Hepatocyte (in vitro differentiated cells): ENCODE measurements at regions not wholly inside any gene's neighbourhood (a gene's known extent, or its start where the extent isn't known, plus 50 kb on each side); places are given as distances from the start of the nearest gene placed in this dataset.

Experiments used
- DNase-seq: peaks from one replicate; pipeline ENCODE4 v3.0.0-alpha.2; 2016; ENCODE audit warnings: low spot score
- H2AFZ ChIP-seq: fragments of 200-600 bp; sonication (generic); 2 replicates; pipeline ENCODE4 v1.6.0; 2016; ENCODE audit warnings: antibody characterized with exemption, mild to moderate bottlenecking
- H3K27ac ChIP-seq: fragments of 200-600 bp; sonication (generic); 2 replicates; pipeline ENCODE4 v1.5.1; 2016; ENCODE audit warnings: mild to moderate bottlenecking
- H3K27me3 ChIP-seq: fragments of 200-600 bp; sonication (generic); 2 replicates; pipeline ENCODE4 v1.6.1; 2016
- H3K36me3 ChIP-seq: fragments of 200-600 bp; sonication (generic); replicated peaks from 2 replicates; pipeline ENCODE4 v1.5.1; 2016; ENCODE audit warnings: low read depth; ENCODE audit not compliant: insufficient read depth
- H3K4me1 ChIP-seq: fragments of 200-600 bp; sonication (generic); 2 replicates; pipeline ENCODE4 v1.5.1; 2016; ENCODE audit warnings: mild to moderate bottlenecking, moderate library complexity; ENCODE audit not compliant: insufficient read depth
- H3K4me2 ChIP-seq: fragments of 200-600 bp; sonication (generic); 2 replicates; pipeline ENCODE4 v1.6.0; 2016
- H3K4me3 ChIP-seq: fragments of 200-600 bp; sonication (generic); 2 replicates; pipeline ENCODE4 v1.5.1; 2016; ENCODE audit warnings: mild to moderate bottlenecking
- H3K79me2 ChIP-seq: fragments of 200-600 bp; sonication (generic); 2 replicates; pipeline ENCODE4 v1.6.0; 2017; ENCODE audit warnings: mild to moderate bottlenecking
- H3K9me2 ChIP-seq: fragments of 200-600 bp; sonication (generic); replicated peaks from 2 replicates; pipeline ENCODE4 v1.6.0; 2017; ENCODE audit warnings: mild to moderate bottlenecking; ENCODE audit not compliant: insufficient read depth
- H3K9me3 ChIP-seq: fragments of 200-600 bp; sonication (generic); 2 replicates; pipeline ENCODE4 v1.5.1; 2016; ENCODE audit warnings: low read depth, mild to moderate bottlenecking
- H4K20me1 ChIP-seq: fragments of 200-600 bp; sonication (generic); 2 replicates; pipeline ENCODE4 v1.6.0; 2016; ENCODE audit warnings: mild to moderate bottlenecking; ENCODE audit not compliant: insufficient read depth, poor library complexity, severe bottlenecking
- EZH2 ChIP-seq: fragments of 200-600 bp; sonication (generic); IDR thresholded peaks from 2 replicates; pipeline ENCODE4 v1.6.1; 2016; ENCODE audit warnings: antibody characterized with exemption, mild to moderate bottlenecking, borderline replicate concordance
- EZH2phosphoT487 ChIP-seq: fragments of 200-600 bp; sonication (generic); IDR thresholded peaks from one replicate; pipeline ENCODE4 v1.6.1; 2018; ENCODE audit warnings: antibody characterized with exemption, mild to moderate bottlenecking, low read depth, moderate library complexity; ENCODE audit not compliant: unreplicated experiment, severe bottlenecking
- WGBS: methylation state at CpG from one replicate; pipeline ENCODE4 v1.1.6; 2016; ENCODE audit warnings: low lambda C conversion rate; ENCODE audit errors: missing lambda C conversion rate; 5-methylcytosine and 5-hydroxymethylcytosine counted together
- TF ChIP-seq, protein P1 (sequence below): fragments of 200-600 bp; sonication (generic); IDR thresholded peaks from 2 replicates; pipeline ENCODE4 v1.5.1; 2016; ENCODE audit warnings: antibody characterized with exemption, mild to moderate bottlenecking; ENCODE audit not compliant: poor library complexity

- no peak overlapping the region for H3K4me2 ChIP-seq
- no peaks in the 10 kb centered on the region for H3K4me1 ChIP-seq
- H4K20me1 ChIP-seq = no peaks in the 10 kb centered on the region
- no peaks in the 10 kb centered on the region for H3K36me3 ChIP-seq
- no peak for DNase-seq
- no peak overlapping the region for H3K4me3 ChIP-seq
- no peak overlapping the region for H2AFZ ChIP-seq
- H3K27me3 ChIP-seq = no peaks in the 10 kb centered on the region
- no peaks in the 10 kb centered on the region for H3K79me2 ChIP-seq
- H3K9me3 ChIP-seq = no peaks in the 10 kb centered on the region
- no peaks in the 10 kb centered on the region for H3K9me2 ChIP-seq
- H3K27ac ChIP-seq = no peak overlapping the region
- WGBS = 96% methylated on average over 1 of the region's 1 CpG
- TF ChIP-seq, protein P1, sequence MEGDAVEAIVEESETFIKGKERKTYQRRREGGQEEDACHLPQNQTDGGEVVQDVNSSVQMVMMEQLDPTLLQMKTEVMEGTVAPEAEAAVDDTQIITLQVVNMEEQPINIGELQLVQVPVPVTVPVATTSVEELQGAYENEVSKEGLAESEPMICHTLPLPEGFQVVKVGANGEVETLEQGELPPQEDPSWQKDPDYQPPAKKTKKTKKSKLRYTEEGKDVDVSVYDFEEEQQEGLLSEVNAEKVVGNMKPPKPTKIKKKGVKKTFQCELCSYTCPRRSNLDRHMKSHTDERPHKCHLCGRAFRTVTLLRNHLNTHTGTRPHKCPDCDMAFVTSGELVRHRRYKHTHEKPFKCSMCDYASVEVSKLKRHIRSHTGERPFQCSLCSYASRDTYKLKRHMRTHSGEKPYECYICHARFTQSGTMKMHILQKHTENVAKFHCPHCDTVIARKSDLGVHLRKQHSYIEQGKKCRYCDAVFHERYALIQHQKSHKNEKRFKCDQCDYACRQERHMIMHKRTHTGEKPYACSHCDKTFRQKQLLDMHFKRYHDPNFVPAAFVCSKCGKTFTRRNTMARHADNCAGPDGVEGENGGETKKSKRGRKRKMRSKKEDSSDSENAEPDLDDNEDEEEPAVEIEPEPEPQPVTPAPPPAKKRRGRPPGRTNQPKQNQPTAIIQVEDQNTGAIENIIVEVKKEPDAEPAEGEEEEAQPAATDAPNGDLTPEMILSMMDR = no peak
- TF ChIP-seq EZH2 = no peak
- TF ChIP-seq EZH2phosphoT487 = no peak
Measured at GRCh38 chr5:93331241-93331640, 249.8 kb downstream of the NR2F1-AS1 start.

DNA sequence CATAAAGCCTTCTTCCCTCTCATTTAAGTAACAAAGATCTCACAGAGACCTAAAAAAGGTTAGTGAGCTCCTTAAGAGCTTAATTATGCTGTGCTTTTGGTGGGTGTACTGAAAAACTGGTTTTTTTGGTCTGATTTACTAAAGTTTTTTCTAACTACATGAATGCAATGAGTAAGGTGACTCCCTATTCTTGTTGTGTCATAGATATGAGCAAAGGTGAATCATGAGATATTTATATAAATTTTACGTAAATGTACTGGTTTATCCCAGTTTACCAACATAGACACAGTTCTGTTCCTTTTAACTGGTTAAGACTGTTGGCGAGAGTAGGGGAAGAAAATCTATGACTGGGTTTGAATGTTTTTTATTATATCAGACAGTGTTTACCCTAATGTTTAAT, 250.5 kb downstream of the NR2F1-AS1 start:
- Histone ChIP-seq H4K20me1 (no peaks in the 10 kb centered on the region), H3K36me3 (no peaks in the 10 kb centered on the region), H2AFZ (no peak overlapping the region), H3K9me3 (no peaks in the 10 kb centered on the region), H3K4me3 (no peak overlapping the region), H3K4me1 (no peaks in the 10 kb centered on the region), H3K27ac (no peak overlapping the region), H3K9me2 (no peaks in the 10 kb centered on the region), H3K27me3 (no peaks in the 10 kb centered on the region), H3K79me2 (no peaks in the 10 kb centered on the region), H3K4me2 (no peak overlapping the region)
- TF ChIP-seq, protein P1 = no peak
- TF ChIP-seq EZH2 = no peak
- no peak for TF ChIP-seq EZH2phosphoT487
- DNase-seq = no peak
- WGBS = 69% methylated on average over 2 of the region's 2 CpGs

GRCh38 chr5:93329756-93330155, 251.3 kb downstream of the NR2F1-AS1 start:
- Histone ChIP-seq H3K36me3 (no peaks in the 10 kb centered on the region), H3K9me2 (no peaks in the 10 kb centered on the region), H3K4me2 (no peak overlapping the region), H3K79me2 (no peaks in the 10 kb centered on the region), H2AFZ (no peak overlapping the region), H3K4me1 (no peaks in the 10 kb centered on the region), H3K9me3 (no peaks in the 10 kb centered on the region), H3K27me3 (no peaks in the 10 kb centered on the region), H4K20me1 (no peaks in the 10 kb centered on the region), H3K27ac (no peak overlapping the region), H3K4me3 (no peak overlapping the region)
- no peak for TF ChIP-seq EZH2
- no peak for TF ChIP-seq EZH2phosphoT487
- TF ChIP-seq, protein P1 = no peak
- no peak for DNase-seq
- WGBS = 96% methylated on average over 1 of the region's 1 CpG

- Histone ChIP-seq H3K27ac (no peak overlapping the region), H3K9me2 (no peaks in the 10 kb centered on the region), H3K4me1 (no peaks in the 10 kb centered on the region), H3K36me3 (no peaks in the 10 kb centered on the region), H3K4me2 (no peak overlapping the region), H3K9me3 (no peaks in the 10 kb centered on the region), H4K20me1 (no peaks in the 10 kb centered on the region), H3K27me3 (no peaks in the 10 kb centered on the region), H2AFZ (no peak overlapping the region), H3K4me3 (no peak overlapping the region), H3K79me2 (no peaks in the 10 kb centered on the region)
- TF ChIP-seq EZH2 = no peak
- TF ChIP-seq, protein P1 = no peak
- WGBS = 84% methylated on average over 1 of the region's 1 CpG
- DNase-seq = no peak
Measured at GRCh38 chr5:93328833-93329232, 252.2 kb downstream of the NR2F1-AS1 start.
